Liver (tissue), 8 donors: ENCODE measurements at regions not wholly inside any gene's neighbourhood (a gene's known extent, or its start where the extent isn't known, plus 50 kb on each side); places are given as distances from the start of the nearest gene placed in this dataset.

Experiments used
- DNase-seq: peaks from one replicate; pipeline ENCODE4 v3.0.0-alpha.2; 2017; ENCODE audit warnings: low spot score
- H3K27ac ChIP-seq, 2 donors: one replicate each; pipeline ENCODE4 v1.7.0; 2013; ENCODE audit warnings: inconsistent platforms in 2 of 2, low read length in 2 of 2, control low read depth in 1 of 2, low read depth in 1 of 2, mild to moderate bottlenecking in 1 of 2
- H3K27me3 ChIP-seq, 4 donors: one replicate each; pipeline versions ENCODE4 v1.6.1 to v1.7.0; 2013; ENCODE audit warnings: low read length in 3 of 4, inconsistent platforms in 1 of 4, mild to moderate bottlenecking in 1 of 4, moderate library complexity in 1 of 4; ENCODE audit not compliant: control insufficient read depth in 4 of 4, insufficient read depth in 4 of 4
- H3K36me3 ChIP-seq, 4 donors: one replicate each; pipeline versions ENCODE4 v1.6.1 to v1.7.0; 2013; ENCODE audit warnings: low read length in 3 of 4, mild to moderate bottlenecking in 3 of 4, low read depth in 1 of 4, moderate library complexity in 1 of 4; ENCODE audit not compliant: control insufficient read depth in 4 of 4, insufficient read depth in 3 of 4
- H3K4me1 ChIP-seq, 4 donors: one replicate each; pipeline versions ENCODE4 v1.6.1 to v1.7.0; 2013; ENCODE audit warnings: low read length in 3 of 4, mild to moderate bottlenecking in 3 of 4, moderate library complexity in 1 of 4; ENCODE audit not compliant: control insufficient read depth in 4 of 4, insufficient read depth in 4 of 4
- H3K4me3 ChIP-seq, 3 donors: one replicate each; pipeline versions ENCODE4 v1.6.1 to v1.7.0; 2013; ENCODE audit warnings: low read length in 3 of 3, control low read depth in 1 of 3, low read depth in 1 of 3, mild to moderate bottlenecking in 1 of 3
- H3K9ac ChIP-seq, 2 donors: one replicate each; pipeline ENCODE4 v1.7.0; 2013; ENCODE audit warnings: low read length in 2 of 2, mild to moderate bottlenecking in 2 of 2, moderate library complexity in 2 of 2, control low read depth in 1 of 2, low read depth in 1 of 2
- H3K9me3 ChIP-seq, 4 donors: one replicate each; pipeline versions ENCODE4 v1.6.1 to v1.7.0; 2013; ENCODE audit warnings: low read length in 3 of 4; ENCODE audit not compliant: control insufficient read depth in 4 of 4
- ATF3 ChIP-seq: IDR thresholded peaks from 2 replicates; pipeline ENCODE4 v1.6.1; 2016; ENCODE audit warnings: antibody characterized with exemption
- EGR1 ChIP-seq, 2 donors: IDR thresholded peaks; 2 replicates each; pipeline ENCODE4 v1.6.1; 2016 to 2018; ENCODE audit warnings: antibody characterized with exemption in 2 of 2, low read depth in 2 of 2
- FOXA1 ChIP-seq: IDR thresholded peaks from 2 replicates; pipeline ENCODE4 v1.6.1; 2016; ENCODE audit warnings: antibody characterized with exemption
- FOXA2 ChIP-seq: IDR thresholded peaks from 2 replicates; pipeline ENCODE4 v1.6.1; 2016; ENCODE audit warnings: antibody characterized with exemption
- GABPA ChIP-seq, 2 donors: IDR thresholded peaks in 1 of 2; conservative IDR thresholded peaks in 1 of 2; 2 replicates each; pipeline ENCODE4 v1.6.1; 2016; ENCODE audit warnings: antibody characterized with exemption in 2 of 2, mild to moderate bottlenecking in 1 of 2, moderate library complexity in 1 of 2
- HNF4A ChIP-seq, 2 donors: conservative IDR thresholded peaks; 2 replicates each; pipeline ENCODE4 v1.6.1; 2016; ENCODE audit warnings: antibody characterized with exemption in 2 of 2, mild to moderate bottlenecking in 2 of 2
- HNF4G ChIP-seq: IDR thresholded peaks from 2 replicates; pipeline ENCODE4 v1.6.1; 2016; ENCODE audit warnings: antibody characterized with exemption
- JUND ChIP-seq, 2 donors: IDR thresholded peaks; 2 replicates each; pipeline ENCODE4 v1.6.1; 2016; ENCODE audit warnings: antibody characterized with exemption in 2 of 2
- NR2F2 ChIP-seq: IDR thresholded peaks from 2 replicates; pipeline ENCODE4 v1.6.1; 2016; ENCODE audit warnings: antibody characterized with exemption
- RAD21 ChIP-seq, 2 donors: IDR thresholded peaks; 2 replicates each; pipeline ENCODE4 v1.6.1; 2016; ENCODE audit warnings: antibody characterized with exemption in 2 of 2, mild to moderate bottlenecking in 2 of 2
- RXRA ChIP-seq, 2 donors: IDR thresholded peaks; 2 replicates each; pipeline ENCODE4 v1.6.1; 2017 to 2018; ENCODE audit warnings: antibody characterized with exemption in 2 of 2, mild to moderate bottlenecking in 1 of 2
- YY1 ChIP-seq: IDR thresholded peaks from 2 replicates; pipeline ENCODE4 v1.6.1; 2016; ENCODE audit warnings: antibody characterized with exemption, mild to moderate bottlenecking
- WGBS: extraction: QIAGEN DNeasy Blood & Tissue Kit; methylation state at CpG from one replicate; pipeline ENCODE4 v1.1.7; 2013; 5-methylcytosine and 5-hydroxymethylcytosine counted together
- TF ChIP-seq, protein P1 (sequence below): IDR thresholded peaks from 2 replicates; pipeline ENCODE4 v1.6.1; 2016; ENCODE audit warnings: antibody characterized with exemption
- TF ChIP-seq, protein P2 (sequence below): IDR thresholded peaks from 2 replicates; pipeline ENCODE4 v1.6.1; 2016; ENCODE audit warnings: antibody characterized with exemption
- TF ChIP-seq, protein P3 (sequence below): fragments of 150-350 bp; IDR thresholded peaks from 2 replicates; pipeline ENCODE4 v1.5.1; 2017; ENCODE audit warnings: improper control_type of control experiment, low read depth, low read length; ENCODE audit not compliant: missing input control
- TF ChIP-seq, protein P4 (sequence below): IDR thresholded peaks from 2 replicates; pipeline ENCODE4 v1.6.1; 2016; ENCODE audit warnings: antibody characterized with exemption, mild to moderate bottlenecking
- donor health status: healthy.
- donor health status: healthy.
- donor health status: healthy.
- donor health status: healthy.
- donor health status: healthy.

- H3K36me3 ChIP-seq: no peaks in the 10 kb centered on the region
- WGBS: 95% methylated on average over 8 of the region's 8 CpGs
- no peak for DNase-seq
- H3K4me1 ChIP-seq: no peaks in the 10 kb centered on the region
- H3K27ac ChIP-seq: no peak overlapping the region
- no peak overlapping the region for H3K9ac ChIP-seq
- H3K27me3 ChIP-seq: peaks cover 0 to 2% (median 0%) of the 10 kb centered on the region in 4 donors
- H3K4me3 ChIP-seq: no peak overlapping the region
- TF ChIP-seq RXRA (IDR thresholded peaks at IDR 0.05) (no peak), FOXA2 (no peak), EGR1 (IDR thresholded peaks at IDR 0.05; ENCODE audit: low read depth in 2 of 2) (no peak), YY1 (no peak), JUND (IDR thresholded peaks at IDR 0.05) (no peak), FOXA1 (no peak), ATF3 (no peak), HNF4A (conservative IDR thresholded peaks at IDR 0.05) (no peak), HNF4G (no peak), RAD21 (IDR thresholded peaks at IDR 0.05) (no peak), GABPA (IDR thresholded peaks at IDR 0.05 in 1 of 2, conservative IDR thresholded peaks at IDR 0.05 in 1 of 2) (no peak), NR2F2 (no peak)
- TF ChIP-seq, protein P1, sequence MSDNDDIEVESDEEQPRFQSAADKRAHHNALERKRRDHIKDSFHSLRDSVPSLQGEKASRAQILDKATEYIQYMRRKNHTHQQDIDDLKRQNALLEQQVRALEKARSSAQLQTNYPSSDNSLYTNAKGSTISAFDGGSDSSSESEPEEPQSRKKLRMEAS: no peak
- TF ChIP-seq, protein P2, sequence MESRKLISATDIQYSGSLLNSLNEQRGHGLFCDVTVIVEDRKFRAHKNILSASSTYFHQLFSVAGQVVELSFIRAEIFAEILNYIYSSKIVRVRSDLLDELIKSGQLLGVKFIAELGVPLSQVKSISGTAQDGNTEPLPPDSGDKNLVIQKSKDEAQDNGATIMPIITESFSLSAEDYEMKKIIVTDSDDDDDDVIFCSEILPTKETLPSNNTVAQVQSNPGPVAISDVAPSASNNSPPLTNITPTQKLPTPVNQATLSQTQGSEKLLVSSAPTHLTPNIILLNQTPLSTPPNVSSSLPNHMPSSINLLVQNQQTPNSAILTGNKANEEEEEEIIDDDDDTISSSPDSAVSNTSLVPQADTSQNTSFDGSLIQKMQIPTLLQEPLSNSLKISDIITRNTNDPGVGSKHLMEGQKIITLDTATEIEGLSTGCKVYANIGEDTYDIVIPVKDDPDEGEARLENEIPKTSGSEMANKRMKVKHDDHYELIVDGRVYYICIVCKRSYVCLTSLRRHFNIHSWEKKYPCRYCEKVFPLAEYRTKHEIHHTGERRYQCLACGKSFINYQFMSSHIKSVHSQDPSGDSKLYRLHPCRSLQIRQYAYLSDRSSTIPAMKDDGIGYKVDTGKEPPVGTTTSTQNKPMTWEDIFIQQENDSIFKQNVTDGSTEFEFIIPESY: no peak
- TF ChIP-seq, protein P3, sequence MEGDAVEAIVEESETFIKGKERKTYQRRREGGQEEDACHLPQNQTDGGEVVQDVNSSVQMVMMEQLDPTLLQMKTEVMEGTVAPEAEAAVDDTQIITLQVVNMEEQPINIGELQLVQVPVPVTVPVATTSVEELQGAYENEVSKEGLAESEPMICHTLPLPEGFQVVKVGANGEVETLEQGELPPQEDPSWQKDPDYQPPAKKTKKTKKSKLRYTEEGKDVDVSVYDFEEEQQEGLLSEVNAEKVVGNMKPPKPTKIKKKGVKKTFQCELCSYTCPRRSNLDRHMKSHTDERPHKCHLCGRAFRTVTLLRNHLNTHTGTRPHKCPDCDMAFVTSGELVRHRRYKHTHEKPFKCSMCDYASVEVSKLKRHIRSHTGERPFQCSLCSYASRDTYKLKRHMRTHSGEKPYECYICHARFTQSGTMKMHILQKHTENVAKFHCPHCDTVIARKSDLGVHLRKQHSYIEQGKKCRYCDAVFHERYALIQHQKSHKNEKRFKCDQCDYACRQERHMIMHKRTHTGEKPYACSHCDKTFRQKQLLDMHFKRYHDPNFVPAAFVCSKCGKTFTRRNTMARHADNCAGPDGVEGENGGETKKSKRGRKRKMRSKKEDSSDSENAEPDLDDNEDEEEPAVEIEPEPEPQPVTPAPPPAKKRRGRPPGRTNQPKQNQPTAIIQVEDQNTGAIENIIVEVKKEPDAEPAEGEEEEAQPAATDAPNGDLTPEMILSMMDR: no peak
- TF ChIP-seq, protein P4, sequence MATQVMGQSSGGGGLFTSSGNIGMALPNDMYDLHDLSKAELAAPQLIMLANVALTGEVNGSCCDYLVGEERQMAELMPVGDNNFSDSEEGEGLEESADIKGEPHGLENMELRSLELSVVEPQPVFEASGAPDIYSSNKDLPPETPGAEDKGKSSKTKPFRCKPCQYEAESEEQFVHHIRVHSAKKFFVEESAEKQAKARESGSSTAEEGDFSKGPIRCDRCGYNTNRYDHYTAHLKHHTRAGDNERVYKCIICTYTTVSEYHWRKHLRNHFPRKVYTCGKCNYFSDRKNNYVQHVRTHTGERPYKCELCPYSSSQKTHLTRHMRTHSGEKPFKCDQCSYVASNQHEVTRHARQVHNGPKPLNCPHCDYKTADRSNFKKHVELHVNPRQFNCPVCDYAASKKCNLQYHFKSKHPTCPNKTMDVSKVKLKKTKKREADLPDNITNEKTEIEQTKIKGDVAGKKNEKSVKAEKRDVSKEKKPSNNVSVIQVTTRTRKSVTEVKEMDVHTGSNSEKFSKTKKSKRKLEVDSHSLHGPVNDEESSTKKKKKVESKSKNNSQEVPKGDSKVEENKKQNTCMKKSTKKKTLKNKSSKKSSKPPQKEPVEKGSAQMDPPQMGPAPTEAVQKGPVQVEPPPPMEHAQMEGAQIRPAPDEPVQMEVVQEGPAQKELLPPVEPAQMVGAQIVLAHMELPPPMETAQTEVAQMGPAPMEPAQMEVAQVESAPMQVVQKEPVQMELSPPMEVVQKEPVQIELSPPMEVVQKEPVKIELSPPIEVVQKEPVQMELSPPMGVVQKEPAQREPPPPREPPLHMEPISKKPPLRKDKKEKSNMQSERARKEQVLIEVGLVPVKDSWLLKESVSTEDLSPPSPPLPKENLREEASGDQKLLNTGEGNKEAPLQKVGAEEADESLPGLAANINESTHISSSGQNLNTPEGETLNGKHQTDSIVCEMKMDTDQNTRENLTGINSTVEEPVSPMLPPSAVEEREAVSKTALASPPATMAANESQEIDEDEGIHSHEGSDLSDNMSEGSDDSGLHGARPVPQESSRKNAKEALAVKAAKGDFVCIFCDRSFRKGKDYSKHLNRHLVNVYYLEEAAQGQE: no peak
- H3K9me3 ChIP-seq: no peaks in the 10 kb centered on the region
Observed at GRCh38 chr13:21762512-21762911, 91.6 kb downstream of the FGF9 start.

DNA sequence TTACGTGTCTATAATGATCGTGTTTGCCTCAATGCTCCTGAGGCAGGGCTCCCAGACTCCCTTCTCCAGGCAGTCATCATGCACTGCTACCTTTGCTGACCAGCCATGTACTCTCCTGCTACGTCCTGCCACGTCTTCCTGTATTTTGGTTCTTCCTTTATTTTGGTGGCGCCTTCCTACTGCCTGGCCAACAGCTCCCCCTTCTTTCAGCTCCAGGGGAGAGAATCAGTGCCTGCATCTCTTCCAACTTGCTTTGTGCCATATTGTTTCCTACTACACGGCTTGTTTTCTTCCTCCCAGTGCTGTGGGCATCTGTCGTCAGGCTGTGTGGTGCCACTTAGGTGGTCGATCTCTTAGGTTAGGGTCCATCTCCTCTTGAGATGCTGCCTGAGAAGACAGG, 96.2 kb downstream of the FGF9 start:
- peaks cover 0 to 2% (median 0%) of the 10 kb centered on the region in 4 donors for H3K27me3 ChIP-seq
- no peak overlapping the region for H3K27ac ChIP-seq
- H3K36me3 ChIP-seq: no peaks in the 10 kb centered on the region
- DNase-seq: no peak
- TF ChIP-seq ATF3 (no peak), EGR1 (IDR thresholded peaks at IDR 0.05; ENCODE audit: low read depth in 2 of 2) (no peak), HNF4G (no peak), JUND (IDR thresholded peaks at IDR 0.05) (no peak)
- TF ChIP-seq, protein P3: no peak
- H3K9me3 ChIP-seq: peaks cover 0 to 13% (median 2%) of the 10 kb centered on the region in 4 donors
- no peak overlapping the region for H3K4me3 ChIP-seq
- 81% methylated on average over 8 of the region's 8 CpGs for WGBS
- no peaks in the 10 kb centered on the region for H3K4me1 ChIP-seq
- no peak overlapping the region for H3K9ac ChIP-seq
